ENCODE measurements at regions not wholly inside any gene's neighbourhood (a gene's known extent, or its start where the extent isn't known, plus 50 kb on each side); places are given as distances from the start of the nearest gene placed in this dataset.
"Not testable (repeated sequence)": the region's sequence is repeated elsewhere in the genome, so short reads cannot be mapped to it uniquely, and the experiment has no call there.

DNA sequence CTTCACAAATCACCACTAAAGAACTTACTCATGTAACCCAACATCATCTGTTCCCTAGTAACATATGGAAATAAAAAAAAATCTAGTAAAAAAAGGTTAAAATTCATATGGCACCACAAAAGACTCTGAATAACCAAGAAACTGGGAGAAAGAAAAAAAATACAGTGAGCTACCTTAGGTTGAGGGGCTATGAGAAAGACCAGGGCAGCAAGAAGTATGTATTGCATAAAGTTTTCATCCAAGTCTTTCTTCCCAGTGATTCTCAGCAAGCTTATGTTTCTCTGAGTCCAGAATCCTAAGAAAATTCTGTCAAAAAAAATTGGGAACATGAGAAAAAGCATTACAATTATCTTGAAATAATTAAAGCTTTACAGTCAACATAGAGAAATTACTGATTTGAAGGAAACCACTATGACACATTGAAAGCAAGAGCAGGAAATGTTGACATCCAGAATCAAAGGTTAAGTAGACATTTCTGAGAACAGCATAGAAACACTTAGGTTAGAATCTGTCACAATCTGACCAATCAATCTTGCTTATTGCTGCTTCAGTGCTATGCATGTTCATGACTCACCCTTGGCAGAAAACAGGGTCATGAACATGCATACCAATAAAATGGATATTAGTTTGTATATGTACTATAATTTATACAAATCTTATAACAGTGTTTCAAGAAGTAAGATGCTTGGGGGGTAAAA, 494.0 kb upstream of the POT1 start:
- TF ChIP-seq, protein P1, sequence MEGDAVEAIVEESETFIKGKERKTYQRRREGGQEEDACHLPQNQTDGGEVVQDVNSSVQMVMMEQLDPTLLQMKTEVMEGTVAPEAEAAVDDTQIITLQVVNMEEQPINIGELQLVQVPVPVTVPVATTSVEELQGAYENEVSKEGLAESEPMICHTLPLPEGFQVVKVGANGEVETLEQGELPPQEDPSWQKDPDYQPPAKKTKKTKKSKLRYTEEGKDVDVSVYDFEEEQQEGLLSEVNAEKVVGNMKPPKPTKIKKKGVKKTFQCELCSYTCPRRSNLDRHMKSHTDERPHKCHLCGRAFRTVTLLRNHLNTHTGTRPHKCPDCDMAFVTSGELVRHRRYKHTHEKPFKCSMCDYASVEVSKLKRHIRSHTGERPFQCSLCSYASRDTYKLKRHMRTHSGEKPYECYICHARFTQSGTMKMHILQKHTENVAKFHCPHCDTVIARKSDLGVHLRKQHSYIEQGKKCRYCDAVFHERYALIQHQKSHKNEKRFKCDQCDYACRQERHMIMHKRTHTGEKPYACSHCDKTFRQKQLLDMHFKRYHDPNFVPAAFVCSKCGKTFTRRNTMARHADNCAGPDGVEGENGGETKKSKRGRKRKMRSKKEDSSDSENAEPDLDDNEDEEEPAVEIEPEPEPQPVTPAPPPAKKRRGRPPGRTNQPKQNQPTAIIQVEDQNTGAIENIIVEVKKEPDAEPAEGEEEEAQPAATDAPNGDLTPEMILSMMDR (IDR thresholded peaks at IDR 0.05) = no peak
- TF ChIP-seq EZH2 (IDR thresholded peaks at IDR 0.05) = no peak
- no peak for TF ChIP-seq EZH2phosphoT487 (IDR thresholded peaks at IDR 0.05)
- no peaks in the 10 kb centered on the region for H3K36me3 Mint-ChIP-seq
- no peaks in the 10 kb centered on the region for H3K4me1 ChIP-seq

DNA sequence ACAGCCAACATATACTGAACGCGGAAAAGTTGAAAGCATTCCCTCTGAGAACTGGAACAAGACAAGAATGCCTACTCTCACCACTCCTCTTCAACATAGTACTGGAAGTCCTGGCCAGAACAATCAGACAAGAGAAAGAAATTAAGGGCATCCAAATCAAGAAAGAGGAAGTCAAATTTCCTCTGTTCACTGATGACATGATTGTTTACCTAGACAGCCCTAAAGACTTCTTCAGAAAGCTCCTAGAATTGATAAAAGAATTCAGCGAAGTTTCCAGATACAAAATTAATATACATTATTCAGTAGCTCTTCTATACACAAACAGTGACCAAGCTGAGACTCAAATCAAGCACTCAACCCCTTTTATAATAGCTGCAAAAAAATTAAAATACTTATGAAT, 491.8 kb upstream of the POT1 start:
- not testable (repeated sequence) for H3K4me1 Mint-ChIP-seq; H3K4me3 ChIP-seq; H3K27ac Mint-ChIP-seq; H3K79me2 ChIP-seq (ENCODE audit: low read depth); H3K9me3 Mint-ChIP-seq; H3F3A ChIP-seq (ENCODE audit: low read depth); DNase-seq (ENCODE audit: low spot score); H4K20me1 ChIP-seq (ENCODE audit: low read depth); H3K4me3 Mint-ChIP-seq; H3K27me3 Mint-ChIP-seq (ENCODE audit: insufficient read depth, low read depth); H2AFZ ChIP-seq (replicated peaks); H3K36me3 Mint-ChIP-seq; H3K4me2 ChIP-seq; H3K36me3 ChIP-seq; H3K4me1 ChIP-seq; H3K27ac ChIP-seq; H3K27me3 ChIP-seq; H3K9ac ChIP-seq; H3K9me3 ChIP-seq (ENCODE audit: low read depth)

More for the DNA sequence above, 494.0 kb upstream of the POT1 start:
- Mint-ChIP-seq H3K27ac (no peak overlapping the region), H3K9me3 (no peaks in the 10 kb centered on the region), H3K27me3 (ENCODE audit: insufficient read depth, low read depth) (peaks cover 2% of the 10 kb centered on the region), H3K4me3 (no peak overlapping the region), H3K4me1 (no peaks in the 10 kb centered on the region)
- H3K79me2 ChIP-seq (ENCODE audit: low read depth) = no peaks in the 10 kb centered on the region
- no peak overlapping the region for H3K4me3 ChIP-seq
- H3K27me3 ChIP-seq = no peaks in the 10 kb centered on the region
- no peak overlapping the region for H3K4me2 ChIP-seq
- H3K27ac ChIP-seq = no peak overlapping the region
- no peak for DNase-seq (ENCODE audit: low spot score)
- no peaks in the 10 kb centered on the region for H3K36me3 ChIP-seq
- no peaks in the 10 kb centered on the region for H3F3A ChIP-seq (ENCODE audit: low read depth)
- H4K20me1 ChIP-seq (ENCODE audit: low read depth) = no peaks in the 10 kb centered on the region
- no peaks in the 10 kb centered on the region for H3K9me3 ChIP-seq (ENCODE audit: low read depth)
- no peak overlapping the region for H2AFZ ChIP-seq (replicated peaks)
- no peak overlapping the region for H3K9ac ChIP-seq

DNA sequence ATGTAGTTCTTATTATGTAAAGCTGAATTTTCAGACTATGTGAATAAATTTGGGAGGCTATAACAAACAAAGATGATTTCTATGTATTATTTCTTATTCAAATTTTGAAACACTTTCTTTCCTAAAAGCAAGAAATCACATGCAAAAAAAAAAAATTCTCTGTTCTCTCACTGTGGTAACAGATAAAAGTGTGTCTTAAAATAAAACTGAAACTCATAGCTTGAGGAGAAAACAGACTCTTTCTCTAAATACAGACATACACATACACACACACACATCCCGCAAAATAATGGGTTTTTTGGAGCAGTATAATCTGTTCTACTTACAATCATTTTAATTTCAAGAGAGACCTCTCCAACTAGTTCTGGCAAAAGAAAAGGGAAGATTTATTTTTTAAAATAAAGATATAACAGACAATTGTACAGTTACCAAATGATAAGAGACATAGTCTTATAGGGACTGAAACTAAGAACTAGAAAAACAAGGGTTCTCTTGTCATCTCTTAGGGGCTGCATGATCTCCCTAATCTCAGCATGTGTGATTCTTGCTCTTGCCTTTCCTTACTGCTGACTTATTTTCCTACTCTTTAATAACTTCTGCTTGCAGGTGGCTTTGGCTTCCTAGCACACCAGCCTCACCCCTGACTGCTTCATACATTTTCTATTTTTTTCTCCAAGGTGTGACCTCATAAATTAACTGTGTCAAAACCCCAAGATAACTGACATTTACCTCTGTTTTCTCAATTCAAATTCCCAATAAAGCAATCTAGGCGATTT, 483.5 kb upstream of the POT1 start:
- Histone ChIP-seq H3K4me1 (no peaks in the 10 kb centered on the region), H3K27ac (no peak overlapping the region), H3F3A (ENCODE audit: low read depth) (no peaks in the 10 kb centered on the region), H3K79me2 (ENCODE audit: low read depth) (no peaks in the 10 kb centered on the region), H3K4me3 (no peak overlapping the region), H3K36me3 (no peaks in the 10 kb centered on the region), H2AFZ (replicated peaks) (no peak overlapping the region), H3K9ac (no peak overlapping the region), H3K27me3 (no peaks in the 10 kb centered on the region), H3K9me3 (ENCODE audit: low read depth) (no peaks in the 10 kb centered on the region), H4K20me1 (ENCODE audit: low read depth) (no peaks in the 10 kb centered on the region), H3K4me2 (no peak overlapping the region)
- H3K27ac Mint-ChIP-seq = no peak overlapping the region
- no peak overlapping the region for H3K4me3 Mint-ChIP-seq
- no peaks in the 10 kb centered on the region for H3K36me3 Mint-ChIP-seq
- TF ChIP-seq, protein P1 (IDR thresholded peaks at IDR 0.05) = no peak
- TF ChIP-seq EZH2 (IDR thresholded peaks at IDR 0.05) = no peak
- no peak for TF ChIP-seq EZH2phosphoT487 (IDR thresholded peaks at IDR 0.05)
- no peaks in the 10 kb centered on the region for H3K4me1 Mint-ChIP-seq
- no peak for DNase-seq (ENCODE audit: low spot score)
- peaks cover 2% of the 10 kb centered on the region for H3K9me3 Mint-ChIP-seq
- H3K27me3 Mint-ChIP-seq (ENCODE audit: insufficient read depth, low read depth) = no peaks in the 10 kb centered on the region

DNA sequence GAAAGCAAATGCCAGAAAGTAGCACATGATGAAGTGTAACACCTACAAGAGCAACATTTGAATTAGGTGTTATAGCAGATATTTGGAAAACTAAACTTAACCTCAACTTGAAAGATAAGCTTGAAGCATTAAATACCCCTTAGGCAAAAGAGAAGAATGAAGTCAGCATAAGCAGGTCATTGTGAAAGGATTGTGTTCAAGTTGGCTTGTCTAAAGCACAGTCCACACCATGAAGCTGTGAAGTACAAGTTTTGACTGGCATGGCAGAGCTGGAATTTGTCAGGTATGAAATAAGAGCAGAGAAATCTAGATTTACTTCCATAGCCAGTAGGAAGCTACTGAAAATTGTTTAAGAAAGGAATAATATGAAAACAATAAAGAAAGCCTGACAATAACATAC, 480.3 kb upstream of the POT1 start:
- no peaks in the 10 kb centered on the region for H3K27me3 ChIP-seq
- no peaks in the 10 kb centered on the region for H3K9me3 ChIP-seq (ENCODE audit: low read depth)
- no peaks in the 10 kb centered on the region for H3K9me3 Mint-ChIP-seq
- no peaks in the 10 kb centered on the region for H3K79me2 ChIP-seq (ENCODE audit: low read depth)
- DNase-seq (ENCODE audit: low spot score) = no peak
- H2AFZ ChIP-seq (replicated peaks) = no peak overlapping the region
- TF ChIP-seq EZH2 (IDR thresholded peaks at IDR 0.05) (no peak), EZH2phosphoT487 (IDR thresholded peaks at IDR 0.05) (no peak)
- TF ChIP-seq, protein P1 (IDR thresholded peaks at IDR 0.05) = no peak
- no peaks in the 10 kb centered on the region for H3F3A ChIP-seq (ENCODE audit: low read depth)
- no peaks in the 10 kb centered on the region for H3K4me1 Mint-ChIP-seq
- no peaks in the 10 kb centered on the region for H3K4me1 ChIP-seq
- H3K4me3 ChIP-seq = no peak overlapping the region
- no peak overlapping the region for H3K27ac Mint-ChIP-seq
- no peak overlapping the region for H3K9ac ChIP-seq
- H3K36me3 Mint-ChIP-seq = no peaks in the 10 kb centered on the region
- H3K27ac ChIP-seq = no peak overlapping the region
- H3K4me2 ChIP-seq = no peak overlapping the region
- H4K20me1 ChIP-seq (ENCODE audit: low read depth) = no peaks in the 10 kb centered on the region
- H3K36me3 ChIP-seq = no peaks in the 10 kb centered on the region
- no peaks in the 10 kb centered on the region for H3K27me3 Mint-ChIP-seq (ENCODE audit: insufficient read depth, low read depth)
- H3K4me3 Mint-ChIP-seq = no peak overlapping the region
